ENCODE measurements at regions not wholly inside any gene's neighbourhood (a gene's known extent, or its start where the extent isn't known, plus 50 kb on each side); places are given as distances from the start of the nearest gene placed in this dataset.

- Histone ChIP-seq H3K4me1 (ENCODE audit: control extremely low read depth in 1 of 4, control insufficient read depth in 4 of 4, insufficient read depth in 4 of 4, low read length in 3 of 4) (no peaks in the 10 kb centered on the region), H3K27ac (ENCODE audit: insufficient read depth in 1 of 2, low read depth in 1 of 2, low read length in 2 of 2, poor library complexity in 1 of 2, severe bottlenecking in 2 of 2) (no peak overlapping the region), H3K9me3 (ENCODE audit: control extremely low read depth in 1 of 5, control insufficient read depth in 4 of 5, insufficient read depth in 2 of 5, low read depth in 1 of 5, low read length in 4 of 5) (no peaks in the 10 kb centered on the region), H3K27me3 (replicated peaks in 2 of 5; ENCODE audit: control insufficient read depth in 4 of 5, insufficient read depth in 5 of 5, low read length in 4 of 5) (peaks cover 0 to 2% (median 0%) of the 10 kb centered on the region in 5 experiments), H3K36me3 (ENCODE audit: control insufficient read depth in 4 of 4, insufficient read depth in 4 of 4, low read length in 3 of 4) (no peaks in the 10 kb centered on the region), H3K4me3 (ENCODE audit: control insufficient read depth in 1 of 7, extremely low read depth in 1 of 7, insufficient read depth in 4 of 7, low read depth in 2 of 7, low read length in 6 of 7) (no peak overlapping the region)
- POLR2A ChIA-PET: no interaction called here
- 100% methylated on average over 1 of the region's 2 CpGs for WGBS (ENCODE audit: insufficient coverage)
- CTCF ChIA-PET: no interaction called here
- DNase-seq: no peak
These were observed 84.4 kb upstream of the PRMT6 start for GRCh38 chr1:106972074-106972473.

GRCh38 chr1:106975944-106976343 is 80.5 kb upstream of the PRMT6 start:
- H3K4me3 ChIP-seq (ENCODE audit: control insufficient read depth in 1 of 7, extremely low read depth in 1 of 7, insufficient read depth in 4 of 7, low read depth in 2 of 7, low read length in 6 of 7): no peak overlapping the region

GRCh38 chr1:106978477-106979322 is 77.8 kb upstream of the PRMT6 start:
- H3K36me3 ChIP-seq (ENCODE audit: control insufficient read depth in 4 of 4, insufficient read depth in 4 of 4, low read length in 3 of 4): no peaks in the 10 kb centered on the region
- ChIA-PET POLR2A (no interaction called here), CTCF (no interaction called here)
- H3K4me1 ChIP-seq (ENCODE audit: control extremely low read depth in 1 of 4, control insufficient read depth in 4 of 4, insufficient read depth in 4 of 4, low read length in 3 of 4): no peaks in the 10 kb centered on the region
- H3K4me3 ChIP-seq (ENCODE audit: control insufficient read depth in 1 of 7, extremely low read depth in 1 of 7, insufficient read depth in 4 of 7, low read depth in 2 of 7, low read length in 6 of 7): no peak overlapping the region
- H3K27me3 ChIP-seq (replicated peaks in 2 of 5; ENCODE audit: control insufficient read depth in 4 of 5, insufficient read depth in 5 of 5, low read length in 4 of 5): peaks cover 0 to 2% (median 0%) of the 10 kb centered on the region in 5 experiments
- 100% methylated on average over 1 of the region's 3 CpGs for WGBS (ENCODE audit: insufficient coverage)
- no peak for DNase-seq
- H3K27ac ChIP-seq (ENCODE audit: insufficient read depth in 1 of 2, low read depth in 1 of 2, low read length in 2 of 2, poor library complexity in 1 of 2, severe bottlenecking in 2 of 2): no peak overlapping the region
- no peaks in the 10 kb centered on the region for H3K9me3 ChIP-seq (ENCODE audit: control extremely low read depth in 1 of 5, control insufficient read depth in 4 of 5, insufficient read depth in 2 of 5, low read depth in 1 of 5, low read length in 4 of 5)

More at GRCh38 chr1:106975944-106976343, 80.5 kb upstream of the PRMT6 start:
- Histone ChIP-seq H3K4me1 (ENCODE audit: control extremely low read depth in 1 of 4, control insufficient read depth in 4 of 4, insufficient read depth in 4 of 4, low read length in 3 of 4) (no peaks in the 10 kb centered on the region), H3K27me3 (replicated peaks in 2 of 5; ENCODE audit: control insufficient read depth in 4 of 5, insufficient read depth in 5 of 5, low read length in 4 of 5) (peaks cover 0 to 2% (median 0%) of the 10 kb centered on the region in 5 experiments), H3K27ac (ENCODE audit: insufficient read depth in 1 of 2, low read depth in 1 of 2, low read length in 2 of 2, poor library complexity in 1 of 2, severe bottlenecking in 2 of 2) (no peak overlapping the region), H3K36me3 (ENCODE audit: control insufficient read depth in 4 of 4, insufficient read depth in 4 of 4, low read length in 3 of 4) (no peaks in the 10 kb centered on the region), H3K9me3 (ENCODE audit: control extremely low read depth in 1 of 5, control insufficient read depth in 4 of 5, insufficient read depth in 2 of 5, low read depth in 1 of 5, low read length in 4 of 5) (no peaks in the 10 kb centered on the region)
- no CpG with 5 or more reads among the region's 2 CpGs for WGBS (ENCODE audit: insufficient coverage)
- CTCF ChIA-PET: no interaction called here
- no peak for DNase-seq
- POLR2A ChIA-PET: no interaction called here

GRCh38 chr1:106979371-106979770 is 77.1 kb upstream of the PRMT6 start:
- no peaks in the 10 kb centered on the region for H3K4me1 ChIP-seq (ENCODE audit: control extremely low read depth in 1 of 4, control insufficient read depth in 4 of 4, insufficient read depth in 4 of 4, low read length in 3 of 4)
- no CpG with 5 or more reads among the region's 2 CpGs for WGBS (ENCODE audit: insufficient coverage)
- H3K27me3 ChIP-seq (replicated peaks in 2 of 5; ENCODE audit: control insufficient read depth in 4 of 5, insufficient read depth in 5 of 5, low read length in 4 of 5): peaks cover 0 to 2% (median 0%) of the 10 kb centered on the region in 5 experiments
- ChIA-PET POLR2A (no interaction called here), CTCF (no interaction called here)
- no peaks in the 10 kb centered on the region for H3K9me3 ChIP-seq (ENCODE audit: control extremely low read depth in 1 of 5, control insufficient read depth in 4 of 5, insufficient read depth in 2 of 5, low read depth in 1 of 5, low read length in 4 of 5)
- H3K36me3 ChIP-seq (ENCODE audit: control insufficient read depth in 4 of 4, insufficient read depth in 4 of 4, low read length in 3 of 4): no peaks in the 10 kb centered on the region
- H3K4me3 ChIP-seq (ENCODE audit: control insufficient read depth in 1 of 7, extremely low read depth in 1 of 7, insufficient read depth in 4 of 7, low read depth in 2 of 7, low read length in 6 of 7): no peak overlapping the region
- DNase-seq: no peak
- no peak overlapping the region for H3K27ac ChIP-seq (ENCODE audit: insufficient read depth in 1 of 2, low read depth in 1 of 2, low read length in 2 of 2, poor library complexity in 1 of 2, severe bottlenecking in 2 of 2)

- WGBS (ENCODE audit: insufficient coverage): 83% methylated on average over 1 of the region's 3 CpGs
- POLR2A ChIA-PET: no interaction called here
These were observed 76.4 kb upstream of the PRMT6 start for GRCh38 chr1:106980121-106980520.

GRCh38 chr1:106984801-106985200 is 71.7 kb upstream of the PRMT6 start:
- no peaks in the 10 kb centered on the region for H3K36me3 ChIP-seq (ENCODE audit: control insufficient read depth in 4 of 4, insufficient read depth in 4 of 4, low read length in 3 of 4)
- H3K9me3 ChIP-seq (ENCODE audit: control extremely low read depth in 1 of 5, control insufficient read depth in 4 of 5, insufficient read depth in 2 of 5, low read depth in 1 of 5, low read length in 4 of 5): no peaks in the 10 kb centered on the region
- POLR2A ChIA-PET: no interaction called here
- DNase-seq: no peak
- H3K4me3 ChIP-seq (ENCODE audit: control insufficient read depth in 1 of 7, extremely low read depth in 1 of 7, insufficient read depth in 4 of 7, low read depth in 2 of 7, low read length in 6 of 7): no peak overlapping the region
- CTCF ChIA-PET: interaction anchor here (0.9 kb wide), 1 partner anchor 26 kb away, joined by 3 read pairs; no protein-coding TSS in a partner anchor
- H3K27ac ChIP-seq (ENCODE audit: insufficient read depth in 1 of 2, low read depth in 1 of 2, low read length in 2 of 2, poor library complexity in 1 of 2, severe bottlenecking in 2 of 2): no peak overlapping the region
- no peaks in the 10 kb centered on the region for H3K27me3 ChIP-seq (replicated peaks in 2 of 5; ENCODE audit: control insufficient read depth in 4 of 5, insufficient read depth in 5 of 5, low read length in 4 of 5)
- H3K4me1 ChIP-seq (ENCODE audit: control extremely low read depth in 1 of 4, control insufficient read depth in 4 of 4, insufficient read depth in 4 of 4, low read length in 3 of 4): no peaks in the 10 kb centered on the region

More at GRCh38 chr1:106980121-106980520, 76.4 kb upstream of the PRMT6 start:
- CTCF ChIA-PET: no interaction called here
- Histone ChIP-seq H3K9me3 (ENCODE audit: control extremely low read depth in 1 of 5, control insufficient read depth in 4 of 5, insufficient read depth in 2 of 5, low read depth in 1 of 5, low read length in 4 of 5) (no peaks in the 10 kb centered on the region), H3K27me3 (replicated peaks in 2 of 5; ENCODE audit: control insufficient read depth in 4 of 5, insufficient read depth in 5 of 5, low read length in 4 of 5) (peaks cover 0 to 2% (median 0%) of the 10 kb centered on the region in 5 experiments), H3K27ac (ENCODE audit: insufficient read depth in 1 of 2, low read depth in 1 of 2, low read length in 2 of 2, poor library complexity in 1 of 2, severe bottlenecking in 2 of 2) (no peak overlapping the region), H3K36me3 (ENCODE audit: control insufficient read depth in 4 of 4, insufficient read depth in 4 of 4, low read length in 3 of 4) (no peaks in the 10 kb centered on the region), H3K4me3 (ENCODE audit: control insufficient read depth in 1 of 7, extremely low read depth in 1 of 7, insufficient read depth in 4 of 7, low read depth in 2 of 7, low read length in 6 of 7) (no peak overlapping the region), H3K4me1 (ENCODE audit: control extremely low read depth in 1 of 4, control insufficient read depth in 4 of 4, insufficient read depth in 4 of 4, low read length in 3 of 4) (no peaks in the 10 kb centered on the region)
- DNase-seq: no peak

- Histone ChIP-seq H3K4me3 (ENCODE audit: control insufficient read depth in 1 of 7, extremely low read depth in 1 of 7, insufficient read depth in 4 of 7, low read depth in 2 of 7, low read length in 6 of 7) (no peak overlapping the region), H3K27ac (ENCODE audit: insufficient read depth in 1 of 2, low read depth in 1 of 2, low read length in 2 of 2, poor library complexity in 1 of 2, severe bottlenecking in 2 of 2) (no peak overlapping the region), H3K4me1 (ENCODE audit: control extremely low read depth in 1 of 4, control insufficient read depth in 4 of 4, insufficient read depth in 4 of 4, low read length in 3 of 4) (no peaks in the 10 kb centered on the region), H3K27me3 (replicated peaks in 2 of 5; ENCODE audit: control insufficient read depth in 4 of 5, insufficient read depth in 5 of 5, low read length in 4 of 5) (no peaks in the 10 kb centered on the region), H3K9me3 (ENCODE audit: control extremely low read depth in 1 of 5, control insufficient read depth in 4 of 5, insufficient read depth in 2 of 5, low read depth in 1 of 5, low read length in 4 of 5) (no peaks in the 10 kb centered on the region), H3K36me3 (ENCODE audit: control insufficient read depth in 4 of 4, insufficient read depth in 4 of 4, low read length in 3 of 4) (no peaks in the 10 kb centered on the region)
- ChIA-PET CTCF (interaction anchor here (0.6 kb wide), 1 partner anchor 68 kb away, joined by 3 read pairs; no protein-coding TSS in a partner anchor), POLR2A (no interaction called here)
- no peak for DNase-seq
These were observed 69.9 kb upstream of the PRMT6 start for GRCh38 chr1:106986603-106987002.
